Peyer's patch (tissue), 4 donors: ENCODE measurements at regions not wholly inside any gene's neighbourhood (a gene's known extent, or its start where the extent isn't known, plus 50 kb on each side); places are given as distances from the start of the nearest gene placed in this dataset.

Source experiments
- DNase-seq, 3 donors: peaks; one replicate each; pipeline ENCODE4 v3.0.0-alpha.2; 2017 to 2019
- H3K27ac ChIP-seq, 4 donors: fragments of 200-600 bp; sonication (generic); one replicate each; pipeline ENCODE4 v1.5.1; 2016 to 2019
- H3K27me3 ChIP-seq, 2 donors: fragments of 200-600 bp; sonication (generic); one replicate each; pipeline ENCODE4 v1.5.1; 2019
- H3K36me3 ChIP-seq, 3 donors: fragments of 200-600 bp; sonication (generic); one replicate each; pipeline ENCODE4 v1.5.1; 2016 to 2019
- H3K4me1 ChIP-seq, 4 donors: fragments of 200-600 bp; sonication (generic); one replicate each; pipeline ENCODE4 v1.5.1; 2016 to 2019
- H3K4me3 ChIP-seq, 4 donors: fragments of 200-600 bp; sonication (generic); 1 replicate in 3 of 4; 2 replicates in 1 of 4; pipeline ENCODE4 v1.5.1; 2016 to 2019; ENCODE audit warnings: mild to moderate bottlenecking in 1 of 4
- H3K9me3 ChIP-seq, 4 donors: fragments of 200-600 bp; sonication (generic); one replicate each; pipeline ENCODE4 v1.5.1; 2016 to 2019; ENCODE audit warnings: mild to moderate bottlenecking in 1 of 4
- CTCF ChIP-seq, 6 experiments: fragments of 450-650 bp in 4 of 6; fragments of 200-600 bp in 2 of 6; sonication (generic) in 1 of 6; IDR thresholded peaks; one replicate each; pipeline ENCODE4 v1.5.1; 2017 to 2019; ENCODE audit warnings: antibody characterized with exemption in 6 of 6, mild to moderate bottlenecking in 3 of 6, moderate library complexity in 1 of 6
- POLR2A ChIP-seq, 2 donors: fragments of 450-650 bp; IDR thresholded peaks; one replicate each; pipeline ENCODE4 v1.5.1; 2017; ENCODE audit warnings: antibody characterized with exemption in 2 of 2, mild to moderate bottlenecking in 2 of 2, moderate library complexity in 2 of 2

- no peak for DNase-seq
- no peak overlapping the region for H3K4me3 ChIP-seq
- no peak for TF ChIP-seq CTCF (IDR thresholded peaks at IDR 0.05)
- no peak for TF ChIP-seq POLR2A (IDR thresholded peaks at IDR 0.05)
- no peaks in the 10 kb centered on the region for H3K27me3 ChIP-seq
- H3K27ac ChIP-seq = no peak overlapping the region
- H3K36me3 ChIP-seq = no peaks in the 10 kb centered on the region
- H3K4me1 ChIP-seq = no peaks in the 10 kb centered on the region
- H3K9me3 ChIP-seq = no peaks in the 10 kb centered on the region
Observed at GRCh38 chr6:91751526-91751925, 1164.7 kb upstream of the MAP3K7 start.

- H3K36me3 ChIP-seq = no peaks in the 10 kb centered on the region
- H3K27ac ChIP-seq = no peak overlapping the region
- no peak for DNase-seq
- H3K27me3 ChIP-seq = no peaks in the 10 kb centered on the region
- no peak for TF ChIP-seq CTCF (IDR thresholded peaks at IDR 0.05)
- no peak for TF ChIP-seq POLR2A (IDR thresholded peaks at IDR 0.05)
- no peaks in the 10 kb centered on the region for H3K4me1 ChIP-seq
- H3K9me3 ChIP-seq = no peaks in the 10 kb centered on the region
- no peak overlapping the region for H3K4me3 ChIP-seq
Observed at GRCh38 chr6:91744566-91744965, 1157.7 kb upstream of the MAP3K7 start.

- no peak overlapping the region for H3K27ac ChIP-seq
- no peaks in the 10 kb centered on the region for H3K4me1 ChIP-seq
- H3K27me3 ChIP-seq = no peaks in the 10 kb centered on the region
- H3K9me3 ChIP-seq = no peaks in the 10 kb centered on the region
- no peaks in the 10 kb centered on the region for H3K36me3 ChIP-seq
- H3K4me3 ChIP-seq = no peak overlapping the region
- TF ChIP-seq CTCF (IDR thresholded peaks at IDR 0.05) = no peak
- no peak for TF ChIP-seq POLR2A (IDR thresholded peaks at IDR 0.05)
- no peak for DNase-seq
Observed at GRCh38 chr6:91743756-91744155, 1156.9 kb upstream of the MAP3K7 start.

GRCh38 chr6:91731939-91732338 is 1145.1 kb upstream of the MAP3K7 start:
- no peaks in the 10 kb centered on the region for H3K27me3 ChIP-seq
- no peaks in the 10 kb centered on the region for H3K36me3 ChIP-seq
- H3K4me3 ChIP-seq = no peak overlapping the region
- H3K27ac ChIP-seq = no peak overlapping the region
- no peaks in the 10 kb centered on the region for H3K9me3 ChIP-seq
- H3K4me1 ChIP-seq = no peaks in the 10 kb centered on the region
- DNase-seq = no peak
- TF ChIP-seq POLR2A (IDR thresholded peaks at IDR 0.05) (no peak), CTCF (IDR thresholded peaks at IDR 0.05) (no peak)

GRCh38 chr6:91730710-91731109 is 1143.8 kb upstream of the MAP3K7 start:
- no peaks in the 10 kb centered on the region for H3K36me3 ChIP-seq
- H3K27me3 ChIP-seq = no peaks in the 10 kb centered on the region
- no peaks in the 10 kb centered on the region for H3K9me3 ChIP-seq
- DNase-seq = no peak
- no peaks in the 10 kb centered on the region for H3K4me1 ChIP-seq
- no peak overlapping the region for H3K27ac ChIP-seq
- no peak overlapping the region for H3K4me3 ChIP-seq
- TF ChIP-seq CTCF (IDR thresholded peaks at IDR 0.05) = no peak
- TF ChIP-seq POLR2A (IDR thresholded peaks at IDR 0.05) = no peak

- Histone ChIP-seq H3K4me1 (no peaks in the 10 kb centered on the region), H3K27me3 (no peaks in the 10 kb centered on the region), H3K36me3 (no peaks in the 10 kb centered on the region), H3K4me3 (no peak overlapping the region), H3K27ac (no peak overlapping the region), H3K9me3 (no peaks in the 10 kb centered on the region)
- TF ChIP-seq POLR2A (IDR thresholded peaks at IDR 0.05) (no peak), CTCF (IDR thresholded peaks at IDR 0.05) (no peak)
- DNase-seq = no peak
Observed at GRCh38 chr6:91720324-91720723, 1133.5 kb upstream of the MAP3K7 start.
